Lower leg skin (tissue), 3 donors: ENCODE measurements at regions not wholly inside any gene's neighbourhood (a gene's known extent, or its start where the extent isn't known, plus 50 kb on each side); places are given as distances from the start of the nearest gene placed in this dataset.

Experiments
- CTCF ChIP-seq, 3 donors: fragments of 450-650 bp; IDR thresholded peaks; one replicate each; pipeline ENCODE4 v1.5.1; 2016; ENCODE audit warnings: antibody characterized with exemption in 3 of 3, mild to moderate bottlenecking in 3 of 3, moderate library complexity in 2 of 3
- POLR2A ChIP-seq, 2 donors: fragments of 450-650 bp; IDR thresholded peaks; one replicate each; pipeline ENCODE4 v1.6.1; 2016 to 2017; ENCODE audit warnings: antibody characterized with exemption in 2 of 2, mild to moderate bottlenecking in 1 of 2, moderate library complexity in 1 of 2

GRCh38 chr3:102144063-102144462, 290.8 kb upstream of the ZPLD1 start:
- TF ChIP-seq CTCF (IDR thresholded peaks at IDR 0.05) (no peak), POLR2A (IDR thresholded peaks at IDR 0.05) (no peak)
